ENCODE measurements at regions not wholly inside any gene's neighbourhood (a gene's known extent, or its start where the extent isn't known, plus 50 kb on each side); places are given as distances from the start of the nearest gene placed in this dataset.

GRCh38 chr20:12682613-12683012 lies 326.2 kb upstream of the SPTLC3 start:
- no peak for DNase-seq (ENCODE audit: extremely low spot score)
- TF ChIP-seq, protein P1, sequence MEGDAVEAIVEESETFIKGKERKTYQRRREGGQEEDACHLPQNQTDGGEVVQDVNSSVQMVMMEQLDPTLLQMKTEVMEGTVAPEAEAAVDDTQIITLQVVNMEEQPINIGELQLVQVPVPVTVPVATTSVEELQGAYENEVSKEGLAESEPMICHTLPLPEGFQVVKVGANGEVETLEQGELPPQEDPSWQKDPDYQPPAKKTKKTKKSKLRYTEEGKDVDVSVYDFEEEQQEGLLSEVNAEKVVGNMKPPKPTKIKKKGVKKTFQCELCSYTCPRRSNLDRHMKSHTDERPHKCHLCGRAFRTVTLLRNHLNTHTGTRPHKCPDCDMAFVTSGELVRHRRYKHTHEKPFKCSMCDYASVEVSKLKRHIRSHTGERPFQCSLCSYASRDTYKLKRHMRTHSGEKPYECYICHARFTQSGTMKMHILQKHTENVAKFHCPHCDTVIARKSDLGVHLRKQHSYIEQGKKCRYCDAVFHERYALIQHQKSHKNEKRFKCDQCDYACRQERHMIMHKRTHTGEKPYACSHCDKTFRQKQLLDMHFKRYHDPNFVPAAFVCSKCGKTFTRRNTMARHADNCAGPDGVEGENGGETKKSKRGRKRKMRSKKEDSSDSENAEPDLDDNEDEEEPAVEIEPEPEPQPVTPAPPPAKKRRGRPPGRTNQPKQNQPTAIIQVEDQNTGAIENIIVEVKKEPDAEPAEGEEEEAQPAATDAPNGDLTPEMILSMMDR (IDR thresholded peaks at IDR 0.05; ENCODE audit: control extremely low read depth, extremely low read depth, low read depth, missing control alignments) = no peak
- CTCF ChIA-PET = no interaction called here
- POLR2A ChIA-PET = no interaction called here

- CTCF ChIA-PET = no interaction called here
- POLR2A ChIA-PET = no interaction called here
- TF ChIP-seq, protein P1 (IDR thresholded peaks at IDR 0.05; ENCODE audit: control extremely low read depth, extremely low read depth, low read depth, missing control alignments) = no peak
- DNase-seq (ENCODE audit: extremely low spot score) = no peak
These were observed 321.3 kb upstream of the SPTLC3 start for GRCh38 chr20:12687476-12687875.

- ChIA-PET CTCF (no interaction called here), POLR2A (no interaction called here)
- no peak for DNase-seq (ENCODE audit: extremely low spot score)
- TF ChIP-seq, protein P1 (IDR thresholded peaks at IDR 0.05; ENCODE audit: control extremely low read depth, extremely low read depth, low read depth, missing control alignments) = no peak
These were observed 312.8 kb upstream of the SPTLC3 start for GRCh38 chr20:12695937-12696336.

GRCh38 chr20:12698817-12699216 lies 310.0 kb upstream of the SPTLC3 start:
- CTCF ChIA-PET = no interaction called here
- POLR2A ChIA-PET = no interaction called here

GRCh38 chr20:12699374-12700228 lies 309.2 kb upstream of the SPTLC3 start:
- POLR2A ChIA-PET = no interaction called here
- TF ChIP-seq, protein P1 (IDR thresholded peaks at IDR 0.05; ENCODE audit: control extremely low read depth, extremely low read depth, low read depth, missing control alignments) = no peak
- CTCF ChIA-PET = no interaction called here
- no peak for DNase-seq (ENCODE audit: extremely low spot score)

More at GRCh38 chr20:12698817-12699216, 310.0 kb upstream of the SPTLC3 start:
- DNase-seq (ENCODE audit: extremely low spot score) = no peak
- TF ChIP-seq, protein P1 (IDR thresholded peaks at IDR 0.05; ENCODE audit: control extremely low read depth, extremely low read depth, low read depth, missing control alignments) = no peak

DNA sequence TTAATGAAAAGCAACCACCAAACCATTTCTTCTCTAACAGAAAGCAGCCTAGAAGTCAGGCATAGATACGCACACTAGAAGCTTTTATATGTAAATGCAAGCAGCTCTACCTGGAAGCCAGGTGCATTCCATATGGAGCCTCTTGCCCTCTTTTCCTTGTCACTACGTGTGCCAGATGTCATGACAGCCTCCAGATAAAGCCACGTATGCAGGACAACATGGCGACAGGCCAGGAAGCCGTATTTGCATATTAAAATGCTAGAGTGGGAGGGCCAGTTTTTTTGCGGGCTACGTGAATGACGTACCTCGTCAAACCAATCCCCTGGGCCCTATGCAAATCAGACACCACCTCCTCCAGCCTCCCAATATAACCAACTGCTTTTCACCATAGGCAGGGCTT lies 308.1 kb upstream of the SPTLC3 start:
- ChIA-PET CTCF (interaction anchor here (1.4 kb wide), 1 partner anchor 8 kb away, joined by 4 read pairs; no protein-coding TSS in a partner anchor), POLR2A (no interaction called here)
- no peak for DNase-seq (ENCODE audit: extremely low spot score)
- TF ChIP-seq, protein P1 (IDR thresholded peaks at IDR 0.05; ENCODE audit: control extremely low read depth, extremely low read depth, low read depth, missing control alignments) = no peak

Data from GM10248 (cell line).